GM19240 (cell line): ENCODE measurements at regions not wholly inside any gene's neighbourhood (a gene's known extent, or its start where the extent isn't known, plus 50 kb on each side); places are given as distances from the start of the nearest gene placed in this dataset.
"Not testable (repeated sequence)": the region's sequence is repeated elsewhere in the genome, so short reads cannot be mapped to it uniquely, and the experiment has no call there.

Experiments
- DNase-seq: peaks from one replicate; pipeline ENCODE4 v3.0.0; 2011; ENCODE audit warnings: low spot score; ENCODE audit not compliant: insufficient read length

GRCh38 chr2:83971547-83971946, 487.5 kb downstream of the SUCLG1 start:
- DNase-seq: no peak

GRCh38 chr2:83970217-83970929, 488.7 kb downstream of the SUCLG1 start:
- DNase-seq: no peak

GRCh38 chr2:83969085-83969484, 490.0 kb downstream of the SUCLG1 start:
- DNase-seq: no peak

GRCh38 chr2:83967854-83968253, 491.2 kb downstream of the SUCLG1 start:
- DNase-seq: no peak

- not testable (repeated sequence) for DNase-seq
Measured at GRCh38 chr2:83966946-83967345, 492.1 kb downstream of the SUCLG1 start.

- no peak for DNase-seq
Measured at GRCh38 chr2:83961512-83961911, 497.6 kb downstream of the SUCLG1 start.

- DNase-seq: no peak
Measured at GRCh38 chr2:83960371-83960770, 498.7 kb downstream of the SUCLG1 start.

GRCh38 chr2:83959266-83959665, 499.8 kb downstream of the SUCLG1 start:
- no peak for DNase-seq

- DNase-seq: no peak
Measured at GRCh38 chr2:83956991-83957390, 502.1 kb downstream of the SUCLG1 start.

- DNase-seq: no peak
Measured at GRCh38 chr2:83953697-83954096, 505.4 kb downstream of the SUCLG1 start.

GRCh38 chr2:83951378-83951947, 507.6 kb downstream of the SUCLG1 start:
- DNase-seq: no peak

- no peak for DNase-seq
Measured at GRCh38 chr2:83949361-83949760, 509.7 kb downstream of the SUCLG1 start.

- DNase-seq: no peak
Measured at GRCh38 chr2:83944191-83944590, 514.9 kb downstream of the SUCLG1 start.

- DNase-seq: no peak
Measured at GRCh38 chr2:83943265-83943664, 515.8 kb downstream of the SUCLG1 start.

- DNase-seq: no peak
Measured at GRCh38 chr2:83941886-83942285, 517.2 kb downstream of the SUCLG1 start.

- DNase-seq: no peak
Measured at GRCh38 chr2:83933749-83934148, 525.3 kb downstream of the SUCLG1 start.

- DNase-seq: no peak
Measured at GRCh38 chr2:83923531-83923930, 535.5 kb downstream of the SUCLG1 start.

- no peak for DNase-seq
Measured at GRCh38 chr2:83916559-83916958, 542.5 kb downstream of the SUCLG1 start.

- no peak for DNase-seq
Measured at GRCh38 chr2:83915381-83915780, 543.7 kb downstream of the SUCLG1 start.

- no peak for DNase-seq
Measured at GRCh38 chr2:83908750-83909149, 550.3 kb downstream of the SUCLG1 start.

GRCh38 chr2:83901317-83901716, 557.8 kb downstream of the SUCLG1 start:
- no peak for DNase-seq

GRCh38 chr2:83900862-83901261, 558.2 kb downstream of the SUCLG1 start:
- DNase-seq: no peak

- no peak for DNase-seq
Measured at GRCh38 chr2:83899271-83899670, 559.8 kb downstream of the SUCLG1 start.
